Neural cell (in vitro differentiated cells): ENCODE measurements at regions not wholly inside any gene's neighbourhood (a gene's known extent, or its start where the extent isn't known, plus 50 kb on each side); places are given as distances from the start of the nearest gene placed in this dataset.

Experiments
- H2AFZ ChIP-seq: fragments of 200-600, 300-800 bp; sonication (generic), shearing (Covaris generic); 2 replicates; pipeline ENCODE4 v1.6.0; 2014; ENCODE audit warnings: low read depth, mild to moderate bottlenecking, antibody characterized with exemption, low read length, moderate library complexity
- H3F3A ChIP-seq: fragments of 200-600 bp; shearing (Covaris generic); 2 replicates; pipeline ENCODE4 v1.6.1; 2016; ENCODE audit warnings: mild to moderate bottlenecking, moderate library complexity, mixed read lengths, antibody characterized with exemption, low read length; ENCODE audit not compliant: insufficient read depth, poor library complexity, severe bottlenecking
- H3K27ac ChIP-seq: fragments of 200-600, 300-800 bp; sonication (generic), shearing (Covaris generic); 2 replicates; pipeline ENCODE4 v1.5.1; 2014; ENCODE audit warnings: mild to moderate bottlenecking, low read length, moderate library complexity
- H3K27me3 ChIP-seq: fragments of 300-800, 200-600 bp; sonication (generic), shearing (Covaris generic); 2 replicates; pipeline ENCODE4 v1.6.0; 2014; ENCODE audit warnings: mild to moderate bottlenecking, low read depth, low read length, moderate library complexity; ENCODE audit not compliant: insufficient read depth
- H3K36me3 ChIP-seq: fragments of 300-800, 200-600 bp; sonication (generic), shearing (Covaris generic); 2 replicates; pipeline ENCODE4 v1.5.1; 2014; ENCODE audit warnings: mild to moderate bottlenecking, antibody characterized with exemption, low read length, moderate library complexity; ENCODE audit not compliant: insufficient read depth
- H3K4me2 ChIP-seq: fragments of 300-800, 200-600 bp; sonication (generic), shearing (Covaris generic); 2 replicates; pipeline ENCODE4 v1.6.0; 2014; ENCODE audit warnings: mild to moderate bottlenecking, low read length
- H3K4me3 ChIP-seq: fragments of 300-800, 200-600 bp; sonication (generic), shearing (Covaris generic); 2 replicates; pipeline ENCODE4 v1.5.1; 2014; ENCODE audit warnings: mild to moderate bottlenecking, low read length, moderate library complexity
- H3K79me2 ChIP-seq: fragments of 200-600 bp; shearing (Covaris generic); replicated peaks from 2 replicates; pipeline ENCODE4 v1.6.0; 2014; ENCODE audit warnings: mild to moderate bottlenecking, low read length, moderate library complexity; ENCODE audit not compliant: insufficient read depth
- H3K9ac ChIP-seq: fragments of 300-800, 200-600 bp; sonication (generic), shearing (Covaris generic); 2 replicates; pipeline ENCODE4 v1.6.1; 2016; ENCODE audit warnings: mild to moderate bottlenecking, low read length, mixed read lengths
- H3K9me2 ChIP-seq: fragments of 200-600 bp; shearing (Covaris generic); 2 replicates; pipeline ENCODE4 v1.6.1; 2016; ENCODE audit warnings: mild to moderate bottlenecking, low read length, mixed read lengths; ENCODE audit not compliant: insufficient read depth
- H3K9me3 ChIP-seq: fragments of 200-600, 300-800 bp; sonication (generic), shearing (Covaris generic); 2 replicates; pipeline ENCODE4 v1.6.1; 2016; ENCODE audit warnings: mild to moderate bottlenecking, mixed run types, low read length, moderate library complexity, mixed read lengths
- H4K20me1 ChIP-seq: fragments of 200-600 bp; shearing (Covaris generic); 2 replicates; pipeline ENCODE4 v1.6.1; 2016; ENCODE audit warnings: mild to moderate bottlenecking, mixed run types; ENCODE audit not compliant: insufficient read depth
- EP300 ChIP-seq: fragments of 450-650 bp; conservative IDR thresholded peaks from 2 replicates; pipeline ENCODE4 v1.6.1; 2014; ENCODE audit warnings: antibody characterized with exemption, mild to moderate bottlenecking, moderate library complexity; ENCODE audit not compliant: poor library complexity, severe bottlenecking
- EZH2 ChIP-seq: fragments of 200-600, 300-800 bp; shearing (Covaris generic), sonication (generic); IDR thresholded peaks from 2 replicates; pipeline ENCODE4 v1.6.1; 2014; ENCODE audit warnings: antibody characterized with exemption, low read length, borderline replicate concordance, mild to moderate bottlenecking; ENCODE audit not compliant: insufficient read depth, poor library complexity, severe bottlenecking
- MXI1 ChIP-seq: fragments of 450-650 bp; conservative IDR thresholded peaks from 2 replicates; pipeline ENCODE4 v1.6.1; 2014; ENCODE audit warnings: antibody characterized with exemption, mild to moderate bottlenecking; ENCODE audit not compliant: poor library complexity, severe bottlenecking
- POLR2AphosphoS5 ChIP-seq: IDR thresholded peaks from 2 replicates; pipeline ENCODE4 v1.6.1; 2012
- RAD21 ChIP-seq: fragments of 450-650 bp; conservative IDR thresholded peaks from 2 replicates; pipeline ENCODE4 v1.6.1; 2014; ENCODE audit warnings: antibody characterized with exemption, mild to moderate bottlenecking, moderate library complexity
- SMC3 ChIP-seq: fragments of 450-650 bp; conservative IDR thresholded peaks from 2 replicates; pipeline ENCODE4 v1.6.1; 2014; ENCODE audit warnings: antibody characterized with exemption, mild to moderate bottlenecking, moderate library complexity; ENCODE audit not compliant: poor library complexity
- TAF1 ChIP-seq: IDR thresholded peaks from 2 replicates; pipeline ENCODE4 v1.6.1; 2012; ENCODE audit warnings: low read depth
- TF ChIP-seq, protein P1 (sequence below): IDR thresholded peaks from 2 replicates; pipeline ENCODE4 v1.6.1; 2012; ENCODE audit warnings: borderline replicate concordance
- TF ChIP-seq, protein P2 (sequence below): fragments of 450-650 bp; IDR thresholded peaks from 2 replicates; pipeline ENCODE4 v1.5.1; 2014; ENCODE audit warnings: antibody characterized with exemption, mild to moderate bottlenecking, moderate library complexity; ENCODE audit not compliant: poor library complexity, severe bottlenecking

DNA sequence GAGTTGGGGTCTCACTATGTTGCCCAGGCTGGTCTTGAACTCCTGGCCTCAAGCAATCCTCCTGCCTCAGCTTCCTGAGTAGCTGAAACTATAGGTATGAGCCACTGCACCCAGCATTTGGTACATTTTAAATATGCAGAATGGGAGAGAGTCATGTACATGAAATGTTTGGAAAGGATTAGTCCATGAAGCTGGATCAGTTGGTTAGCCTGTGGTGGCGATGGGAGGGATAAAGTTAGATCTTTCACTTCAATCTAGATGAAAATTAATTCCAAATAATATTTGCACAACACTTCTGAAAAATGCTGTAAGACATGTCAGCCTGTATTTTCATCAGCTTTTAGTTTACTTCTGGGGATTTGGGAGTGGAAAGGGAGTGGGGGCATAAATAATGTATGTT is 188.9 kb downstream of the HUNK start:
- Histone ChIP-seq H3K4me3 (no peak overlapping the region), H3K9me3 (no peaks in the 10 kb centered on the region), H3K9me2 (no peaks in the 10 kb centered on the region), H3K36me3 (no peaks in the 10 kb centered on the region), H3K79me2 (no peaks in the 10 kb centered on the region), H3K27ac (no peak overlapping the region), H4K20me1 (no peaks in the 10 kb centered on the region), H2AFZ (no peak overlapping the region), H3K27me3 (no peaks in the 10 kb centered on the region), H3K4me2 (no peak overlapping the region), H3K9ac (no peak overlapping the region), H3F3A (no peaks in the 10 kb centered on the region)
- TF ChIP-seq RAD21 (no peak), EZH2 (no peak), EP300 (no peak), SMC3 (no peak), POLR2AphosphoS5 (no peak), MXI1 (no peak), TAF1 (no peak)
- TF ChIP-seq, protein P1, sequence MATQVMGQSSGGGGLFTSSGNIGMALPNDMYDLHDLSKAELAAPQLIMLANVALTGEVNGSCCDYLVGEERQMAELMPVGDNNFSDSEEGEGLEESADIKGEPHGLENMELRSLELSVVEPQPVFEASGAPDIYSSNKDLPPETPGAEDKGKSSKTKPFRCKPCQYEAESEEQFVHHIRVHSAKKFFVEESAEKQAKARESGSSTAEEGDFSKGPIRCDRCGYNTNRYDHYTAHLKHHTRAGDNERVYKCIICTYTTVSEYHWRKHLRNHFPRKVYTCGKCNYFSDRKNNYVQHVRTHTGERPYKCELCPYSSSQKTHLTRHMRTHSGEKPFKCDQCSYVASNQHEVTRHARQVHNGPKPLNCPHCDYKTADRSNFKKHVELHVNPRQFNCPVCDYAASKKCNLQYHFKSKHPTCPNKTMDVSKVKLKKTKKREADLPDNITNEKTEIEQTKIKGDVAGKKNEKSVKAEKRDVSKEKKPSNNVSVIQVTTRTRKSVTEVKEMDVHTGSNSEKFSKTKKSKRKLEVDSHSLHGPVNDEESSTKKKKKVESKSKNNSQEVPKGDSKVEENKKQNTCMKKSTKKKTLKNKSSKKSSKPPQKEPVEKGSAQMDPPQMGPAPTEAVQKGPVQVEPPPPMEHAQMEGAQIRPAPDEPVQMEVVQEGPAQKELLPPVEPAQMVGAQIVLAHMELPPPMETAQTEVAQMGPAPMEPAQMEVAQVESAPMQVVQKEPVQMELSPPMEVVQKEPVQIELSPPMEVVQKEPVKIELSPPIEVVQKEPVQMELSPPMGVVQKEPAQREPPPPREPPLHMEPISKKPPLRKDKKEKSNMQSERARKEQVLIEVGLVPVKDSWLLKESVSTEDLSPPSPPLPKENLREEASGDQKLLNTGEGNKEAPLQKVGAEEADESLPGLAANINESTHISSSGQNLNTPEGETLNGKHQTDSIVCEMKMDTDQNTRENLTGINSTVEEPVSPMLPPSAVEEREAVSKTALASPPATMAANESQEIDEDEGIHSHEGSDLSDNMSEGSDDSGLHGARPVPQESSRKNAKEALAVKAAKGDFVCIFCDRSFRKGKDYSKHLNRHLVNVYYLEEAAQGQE, result no peak
- TF ChIP-seq, protein P2, sequence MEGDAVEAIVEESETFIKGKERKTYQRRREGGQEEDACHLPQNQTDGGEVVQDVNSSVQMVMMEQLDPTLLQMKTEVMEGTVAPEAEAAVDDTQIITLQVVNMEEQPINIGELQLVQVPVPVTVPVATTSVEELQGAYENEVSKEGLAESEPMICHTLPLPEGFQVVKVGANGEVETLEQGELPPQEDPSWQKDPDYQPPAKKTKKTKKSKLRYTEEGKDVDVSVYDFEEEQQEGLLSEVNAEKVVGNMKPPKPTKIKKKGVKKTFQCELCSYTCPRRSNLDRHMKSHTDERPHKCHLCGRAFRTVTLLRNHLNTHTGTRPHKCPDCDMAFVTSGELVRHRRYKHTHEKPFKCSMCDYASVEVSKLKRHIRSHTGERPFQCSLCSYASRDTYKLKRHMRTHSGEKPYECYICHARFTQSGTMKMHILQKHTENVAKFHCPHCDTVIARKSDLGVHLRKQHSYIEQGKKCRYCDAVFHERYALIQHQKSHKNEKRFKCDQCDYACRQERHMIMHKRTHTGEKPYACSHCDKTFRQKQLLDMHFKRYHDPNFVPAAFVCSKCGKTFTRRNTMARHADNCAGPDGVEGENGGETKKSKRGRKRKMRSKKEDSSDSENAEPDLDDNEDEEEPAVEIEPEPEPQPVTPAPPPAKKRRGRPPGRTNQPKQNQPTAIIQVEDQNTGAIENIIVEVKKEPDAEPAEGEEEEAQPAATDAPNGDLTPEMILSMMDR, result no peak

DNA sequence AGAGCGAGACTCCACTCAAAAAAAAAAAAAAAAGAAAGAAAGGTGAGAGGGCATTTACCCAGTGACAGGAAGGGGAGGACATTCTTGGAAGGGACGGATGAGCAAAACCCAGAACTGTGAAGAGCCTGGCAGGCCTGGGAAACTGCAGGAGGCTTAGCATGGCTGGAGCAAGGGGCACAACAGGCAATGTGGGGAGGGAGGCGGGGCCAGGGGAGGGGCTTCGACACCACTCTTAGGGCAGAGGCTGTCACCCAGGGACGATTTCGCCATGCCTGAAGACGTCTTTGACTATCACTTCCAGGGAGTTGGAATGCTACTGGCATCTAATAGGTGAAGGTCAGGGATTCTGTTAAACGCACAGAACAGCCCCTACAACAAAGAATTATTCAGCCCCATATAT is 184.0 kb downstream of the HUNK start:
- TF ChIP-seq RAD21 (no peak), POLR2AphosphoS5 (no peak), EP300 (no peak), SMC3 (no peak), TAF1 (no peak), MXI1 (no peak), EZH2 (no peak)
- TF ChIP-seq, protein P2, result no peak
- TF ChIP-seq, protein P1, result no peak
- no peaks in the 10 kb centered on the region for H3K36me3 ChIP-seq
- H3K9ac ChIP-seq, result no peak overlapping the region
- H3K79me2 ChIP-seq, result no peaks in the 10 kb centered on the region
- peaks cover 7% of the 10 kb centered on the region for H3K9me3 ChIP-seq
- H3F3A ChIP-seq, result no peaks in the 10 kb centered on the region
- no peak overlapping the region for H2AFZ ChIP-seq
- H3K4me3 ChIP-seq, result no peak overlapping the region
- H3K9me2 ChIP-seq, result no peaks in the 10 kb centered on the region
- H3K27me3 ChIP-seq, result no peaks in the 10 kb centered on the region
- H3K27ac ChIP-seq, result no peak overlapping the region
- H3K4me2 ChIP-seq, result no peak overlapping the region
- H4K20me1 ChIP-seq, result no peaks in the 10 kb centered on the region
